ENCODE measurements at regions not wholly inside any gene's neighbourhood (a gene's known extent, or its start where the extent isn't known, plus 50 kb on each side); places are given as distances from the start of the nearest gene placed in this dataset.
"Not testable (repeated sequence)": the region's sequence is repeated elsewhere in the genome, so short reads cannot be mapped to it uniquely, and the experiment has no call there.

- peaks cover 5% of the 10 kb centered on the region for H3K9me3 Mint-ChIP-seq
- no peaks in the 10 kb centered on the region for H3K4me1 Mint-ChIP-seq (ENCODE audit: low read depth)
- H3K4me3 Mint-ChIP-seq, result no peak overlapping the region
- H3K27me3 Mint-ChIP-seq, result peaks cover 1% of the 10 kb centered on the region
- ChIA-PET CTCF (interaction anchor here (1.1 kb wide), 1 partner anchor 15 kb away, joined by 3 read pairs; no protein-coding TSS in a partner anchor), POLR2A (no interaction called here)
- TF ChIP-seq, protein P1, sequence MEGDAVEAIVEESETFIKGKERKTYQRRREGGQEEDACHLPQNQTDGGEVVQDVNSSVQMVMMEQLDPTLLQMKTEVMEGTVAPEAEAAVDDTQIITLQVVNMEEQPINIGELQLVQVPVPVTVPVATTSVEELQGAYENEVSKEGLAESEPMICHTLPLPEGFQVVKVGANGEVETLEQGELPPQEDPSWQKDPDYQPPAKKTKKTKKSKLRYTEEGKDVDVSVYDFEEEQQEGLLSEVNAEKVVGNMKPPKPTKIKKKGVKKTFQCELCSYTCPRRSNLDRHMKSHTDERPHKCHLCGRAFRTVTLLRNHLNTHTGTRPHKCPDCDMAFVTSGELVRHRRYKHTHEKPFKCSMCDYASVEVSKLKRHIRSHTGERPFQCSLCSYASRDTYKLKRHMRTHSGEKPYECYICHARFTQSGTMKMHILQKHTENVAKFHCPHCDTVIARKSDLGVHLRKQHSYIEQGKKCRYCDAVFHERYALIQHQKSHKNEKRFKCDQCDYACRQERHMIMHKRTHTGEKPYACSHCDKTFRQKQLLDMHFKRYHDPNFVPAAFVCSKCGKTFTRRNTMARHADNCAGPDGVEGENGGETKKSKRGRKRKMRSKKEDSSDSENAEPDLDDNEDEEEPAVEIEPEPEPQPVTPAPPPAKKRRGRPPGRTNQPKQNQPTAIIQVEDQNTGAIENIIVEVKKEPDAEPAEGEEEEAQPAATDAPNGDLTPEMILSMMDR (IDR thresholded peaks at IDR 0.05), result no peak
- H3K27ac Mint-ChIP-seq, result no peak overlapping the region
- intact Hi-C loops (cut with micrococcal nuclease), result no loop called here
- DNase-seq (no peak), ATAC-seq (no peak)
- no peaks in the 10 kb centered on the region for H3K36me3 Mint-ChIP-seq (ENCODE audit: low read depth)
Observed at GRCh38 chr5:110832683-110833082, 93.9 kb downstream of the SLC25A46 start.

DNA sequence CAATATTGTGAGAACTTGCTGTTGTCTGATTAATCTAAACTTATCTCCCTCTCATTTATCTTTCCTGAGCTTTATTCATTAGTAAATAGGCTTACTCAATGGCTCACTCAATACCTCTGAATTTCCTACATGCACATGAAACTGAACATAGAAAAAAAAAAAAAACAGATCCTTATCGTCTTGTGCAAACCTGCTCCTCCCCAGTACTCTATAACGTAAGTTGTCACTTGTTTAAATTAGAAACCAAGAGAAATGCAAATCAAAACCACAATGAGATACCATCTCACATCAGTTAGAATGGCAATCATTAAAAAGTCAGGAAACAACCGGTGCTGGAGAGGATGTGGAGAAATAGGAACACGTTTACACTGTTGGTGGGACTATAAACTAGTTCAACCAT lies 96.1 kb downstream of the SLC25A46 start:
- CTCF ChIA-PET; H3K4me1 Mint-ChIP-seq (ENCODE audit: low read depth); H3K36me3 Mint-ChIP-seq (ENCODE audit: low read depth); POLR2A ChIA-PET; H3K4me3 Mint-ChIP-seq; DNase-seq; intact Hi-C loops (cut with micrococcal nuclease); H3K27me3 Mint-ChIP-seq; H3K9me3 Mint-ChIP-seq; H3K27ac Mint-ChIP-seq; ATAC-seq: not testable (repeated sequence)

DNA sequence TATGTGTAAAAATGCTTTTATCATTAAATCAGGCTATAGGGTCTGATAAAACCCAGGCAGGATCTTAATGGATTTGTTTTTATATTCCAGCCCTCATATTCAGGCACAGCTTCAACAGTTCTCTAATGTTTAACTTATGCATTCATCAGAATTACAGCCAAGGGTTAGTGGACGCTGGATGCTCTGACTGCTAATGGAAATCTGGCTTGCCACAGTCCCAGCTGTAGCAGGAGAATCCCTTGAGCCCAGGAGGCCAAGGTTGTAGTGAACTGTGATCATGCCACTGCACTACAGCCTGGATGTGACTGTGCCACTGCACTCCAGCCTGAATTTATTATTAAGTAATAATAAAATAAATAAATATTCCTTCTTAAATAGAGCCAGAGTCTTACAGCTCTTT lies 98.0 kb downstream of the SLC25A46 start:
- no peak overlapping the region for H3K27ac Mint-ChIP-seq
- no peaks in the 10 kb centered on the region for H3K36me3 Mint-ChIP-seq (ENCODE audit: low read depth)
- ATAC-seq (no peak), DNase-seq (no peak)
- no peaks in the 10 kb centered on the region for H3K4me1 Mint-ChIP-seq (ENCODE audit: low read depth)
- ChIA-PET CTCF (no interaction called here), POLR2A (no interaction called here)
- peaks cover 6% of the 10 kb centered on the region for H3K27me3 Mint-ChIP-seq
- TF ChIP-seq, protein P1 (IDR thresholded peaks at IDR 0.05), result no peak
- intact Hi-C loops (cut with micrococcal nuclease), result no loop called here
- H3K4me3 Mint-ChIP-seq, result no peak overlapping the region
- H3K9me3 Mint-ChIP-seq, result no peaks in the 10 kb centered on the region

GRCh38 chr5:110838357-110838756 lies 99.5 kb downstream of the SLC25A46 start:
- DNase-seq; H3K4me3 Mint-ChIP-seq; H3K36me3 Mint-ChIP-seq (ENCODE audit: low read depth); intact Hi-C loops (cut with micrococcal nuclease); H3K4me1 Mint-ChIP-seq (ENCODE audit: low read depth); ATAC-seq; H3K27ac Mint-ChIP-seq; H3K27me3 Mint-ChIP-seq; H3K9me3 Mint-ChIP-seq; POLR2A ChIA-PET: not testable (repeated sequence)
- CTCF ChIA-PET, result interaction anchor here (0.9 kb wide), 1 partner anchor 9 kb away, joined by 3 read pairs; no protein-coding TSS in a partner anchor

DNA sequence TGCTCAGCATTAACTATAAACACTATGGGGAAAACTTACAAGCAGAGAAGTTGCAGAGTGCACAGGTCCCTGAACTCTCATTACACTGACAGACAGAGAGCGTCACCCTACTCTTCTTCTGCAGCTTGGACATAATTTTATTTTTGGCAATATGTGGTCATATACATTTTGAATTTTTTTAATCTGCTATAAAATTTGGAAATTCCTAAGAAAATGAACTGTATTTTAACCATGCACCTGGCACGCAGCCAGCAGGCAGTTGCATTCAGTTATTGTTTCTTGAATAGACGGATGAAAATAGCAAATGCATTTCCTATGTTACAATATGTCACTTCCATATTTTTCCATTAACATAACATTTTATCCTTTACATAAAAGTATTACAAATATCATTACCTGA lies 100.2 kb downstream of the SLC25A46 start:
- H3K27ac Mint-ChIP-seq, result no peak overlapping the region
- ChIA-PET POLR2A (no interaction called here), CTCF (no interaction called here)

GRCh38 chr5:110840347-110840960 lies 101.6 kb downstream of the SLC25A46 start:
- intact Hi-C loops (cut with micrococcal nuclease), result no loop called here
- Mint-ChIP-seq H3K27me3 (peaks cover 8% of the 10 kb centered on the region), H3K4me3 (no peak overlapping the region), H3K9me3 (no peaks in the 10 kb centered on the region), H3K36me3 (ENCODE audit: low read depth) (no peaks in the 10 kb centered on the region), H3K27ac (no peak overlapping the region), H3K4me1 (ENCODE audit: low read depth) (no peaks in the 10 kb centered on the region)
- no peak for ATAC-seq
- no peak for DNase-seq
- ChIA-PET POLR2A (no interaction called here), CTCF (no interaction called here)
- TF ChIP-seq, protein P1 (IDR thresholded peaks at IDR 0.05), result no peak

More for the DNA sequence above, 100.2 kb downstream of the SLC25A46 start:
- no peaks in the 10 kb centered on the region for H3K9me3 Mint-ChIP-seq
- H3K27me3 Mint-ChIP-seq, result peaks cover 8% of the 10 kb centered on the region
- no peaks in the 10 kb centered on the region for H3K36me3 Mint-ChIP-seq (ENCODE audit: low read depth)
- intact Hi-C loops (cut with micrococcal nuclease), result no loop called here
- H3K4me3 Mint-ChIP-seq, result no peak overlapping the region
- TF ChIP-seq, protein P1 (IDR thresholded peaks at IDR 0.05), result no peak
- ATAC-seq (no peak), DNase-seq (no peak)
- no peaks in the 10 kb centered on the region for H3K4me1 Mint-ChIP-seq (ENCODE audit: low read depth)
